Effector memory CD8-positive, alpha-beta T cell (primary cell): ENCODE measurements at regions not wholly inside any gene's neighbourhood (a gene's known extent, or its start where the extent isn't known, plus 50 kb on each side); places are given as distances from the start of the nearest gene placed in this dataset.
"Not testable (repeated sequence)": the region's sequence is repeated elsewhere in the genome, so short reads cannot be mapped to it uniquely, and the experiment has no call there.

Experiments
- ATAC-seq: fragments of 150-1000 bp; cut with Tn5 transposase; replicated peaks from 2 replicates; pipeline ENCODE4 v1.10.0; 2021; ENCODE audit warnings: mild to moderate bottlenecking, moderate library complexity
- DNase-seq, 3 experiments: peaks; one replicate each; pipeline ENCODE4 v3.0.0; 2021
- H3K27ac Mint-ChIP-seq, 2 donors: one replicate each; pipeline ENCODE4 v1.8.0; 2022; ENCODE audit warnings: mild to moderate bottlenecking in 2 of 2, mixed read lengths in 2 of 2, moderate library complexity in 2 of 2
- H3K27me3 Mint-ChIP-seq, 2 donors: one replicate each; pipeline ENCODE4 v1.8.0; 2022; ENCODE audit warnings: mixed read lengths in 2 of 2
- H3K36me3 Mint-ChIP-seq: one replicate; pipeline ENCODE4 v1.8.0; 2022; ENCODE audit warnings: mild to moderate bottlenecking, moderate library complexity, mixed read lengths; ENCODE audit not compliant: insufficient read depth
- H3K4me1 Mint-ChIP-seq, 2 donors: one replicate each; pipeline ENCODE4 v1.8.0; 2022; ENCODE audit warnings: low read depth in 2 of 2, mixed read lengths in 2 of 2
- H3K4me3 Mint-ChIP-seq, 2 donors: one replicate each; pipeline ENCODE4 v1.8.0; 2022; ENCODE audit warnings: mild to moderate bottlenecking in 2 of 2, mixed read lengths in 2 of 2, moderate library complexity in 2 of 2
- H3K9me3 Mint-ChIP-seq, 2 donors: one replicate each; pipeline ENCODE4 v1.8.0; 2022; ENCODE audit warnings: mixed read lengths in 2 of 2

- not testable (repeated sequence) for H3K4me1 Mint-ChIP-seq, H3K27ac Mint-ChIP-seq, DNase-seq, H3K27me3 Mint-ChIP-seq, H3K9me3 Mint-ChIP-seq, H3K4me3 Mint-ChIP-seq, H3K36me3 Mint-ChIP-seq, ATAC-seq
Measured at GRCh38 chr15:44835082-44835481, 98.8 kb downstream of the TRIM69 start.

GRCh38 chr15:44836094-44836493 is 99.8 kb downstream of the TRIM69 start:
- no peaks in the 10 kb centered on the region for H3K4me1 Mint-ChIP-seq
- no peaks in the 10 kb centered on the region for H3K36me3 Mint-ChIP-seq
- H3K4me3 Mint-ChIP-seq = no peak overlapping the region
- H3K27ac Mint-ChIP-seq = no peak overlapping the region
- H3K27me3 Mint-ChIP-seq = no peaks in the 10 kb centered on the region
- DNase-seq (no peak), ATAC-seq (no peak)
- no peaks in the 10 kb centered on the region for H3K9me3 Mint-ChIP-seq

- peak overlapping the region in 1 of 2 donors; percentile 11 for H3K27ac Mint-ChIP-seq
- not testable (repeated sequence) for H3K9me3 Mint-ChIP-seq, ATAC-seq, DNase-seq, H3K4me1 Mint-ChIP-seq, H3K4me3 Mint-ChIP-seq, H3K27me3 Mint-ChIP-seq, H3K36me3 Mint-ChIP-seq
Measured at GRCh38 chr15:44838929-44839328, 102.6 kb downstream of the TRIM69 start.

DNA sequence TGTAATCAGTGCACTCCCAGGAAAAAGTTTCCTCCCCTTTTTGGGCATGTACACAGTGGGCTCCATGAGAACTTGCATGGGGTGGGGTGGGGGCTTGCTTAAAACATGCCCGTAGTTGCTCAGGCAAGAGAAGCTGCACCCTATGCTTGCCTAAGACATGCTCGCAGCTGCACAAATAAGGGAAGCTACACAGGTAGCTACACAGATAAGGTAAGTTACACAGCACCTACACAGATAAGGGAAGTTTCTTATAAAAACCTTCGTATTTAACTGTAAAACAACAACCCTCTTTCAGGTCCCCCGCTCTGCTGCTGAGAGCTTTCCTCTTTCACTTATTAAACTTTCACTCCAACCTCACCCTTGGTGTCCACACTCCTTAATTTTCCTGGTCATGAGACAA is 105.4 kb downstream of the TRIM69 start:
- H3K27me3 Mint-ChIP-seq, H3K4me3 Mint-ChIP-seq, H3K36me3 Mint-ChIP-seq, ATAC-seq, DNase-seq, H3K4me1 Mint-ChIP-seq, H3K27ac Mint-ChIP-seq, H3K9me3 Mint-ChIP-seq: not testable (repeated sequence)

- not testable (repeated sequence) for H3K4me3 Mint-ChIP-seq, H3K27me3 Mint-ChIP-seq, ATAC-seq
Measured at GRCh38 chr15:44842883-44843282, 106.6 kb downstream of the TRIM69 start.

DNA sequence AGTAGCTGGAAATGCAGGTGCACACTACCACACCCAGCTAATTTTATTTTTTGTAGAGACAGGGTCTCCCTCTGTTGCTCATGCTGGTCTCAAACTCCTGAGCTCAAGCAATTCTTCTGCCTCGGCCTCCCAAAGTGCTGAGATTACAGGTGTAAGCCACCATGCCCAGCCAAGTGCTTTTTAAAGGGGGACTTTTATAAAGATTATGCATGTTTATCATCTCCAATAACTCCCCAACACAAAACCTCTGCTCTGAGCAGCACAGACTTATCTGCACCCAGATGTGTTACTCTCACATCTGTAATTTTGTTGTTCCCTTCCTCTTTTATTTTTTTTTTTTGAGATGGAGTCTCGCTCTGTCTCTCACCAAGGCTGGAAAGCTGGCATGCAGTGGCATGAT is 108.6 kb downstream of the TRIM69 start:
- not testable (repeated sequence) for H3K4me1 Mint-ChIP-seq, H3K36me3 Mint-ChIP-seq, H3K4me3 Mint-ChIP-seq, H3K9me3 Mint-ChIP-seq, H3K27ac Mint-ChIP-seq, H3K27me3 Mint-ChIP-seq, DNase-seq, ATAC-seq

More at GRCh38 chr15:44842883-44843282, 106.6 kb downstream of the TRIM69 start:
- H3K36me3 Mint-ChIP-seq, DNase-seq, H3K27ac Mint-ChIP-seq, H3K4me1 Mint-ChIP-seq, H3K9me3 Mint-ChIP-seq: not testable (repeated sequence)

- not testable (repeated sequence) for H3K27me3 Mint-ChIP-seq, ATAC-seq, H3K4me1 Mint-ChIP-seq, H3K36me3 Mint-ChIP-seq, H3K9me3 Mint-ChIP-seq, H3K27ac Mint-ChIP-seq, DNase-seq, H3K4me3 Mint-ChIP-seq
Measured at GRCh38 chr15:44846156-44846555, 109.8 kb downstream of the TRIM69 start.

- H3K36me3 Mint-ChIP-seq, H3K9me3 Mint-ChIP-seq, ATAC-seq, H3K4me3 Mint-ChIP-seq, H3K27ac Mint-ChIP-seq, H3K27me3 Mint-ChIP-seq, DNase-seq, H3K4me1 Mint-ChIP-seq: not testable (repeated sequence)
Measured at GRCh38 chr15:44847555-44847954, 108.9 kb upstream of the TERB2 start.

DNA sequence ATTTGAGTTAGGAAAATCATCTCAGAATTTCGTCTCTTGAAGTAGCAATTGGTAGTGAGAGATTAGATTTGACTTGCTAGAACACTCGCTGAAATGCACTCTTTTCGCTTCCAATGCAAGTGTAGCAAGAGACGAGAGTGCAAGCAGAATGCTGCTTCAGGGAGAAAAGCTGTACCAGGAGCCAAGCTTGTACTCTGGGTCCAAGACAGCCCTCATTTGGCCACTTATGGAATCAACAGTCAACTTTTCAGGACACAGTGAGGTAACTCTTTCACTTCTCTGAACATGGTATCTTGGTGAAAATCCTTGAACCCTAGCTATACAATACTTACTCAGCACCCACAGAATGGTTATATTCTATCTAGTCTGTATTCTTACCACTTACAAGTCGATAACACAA is 107.6 kb upstream of the TERB2 start:
- not testable (repeated sequence) for H3K4me1 Mint-ChIP-seq, H3K27me3 Mint-ChIP-seq, ATAC-seq, DNase-seq, H3K27ac Mint-ChIP-seq, H3K4me3 Mint-ChIP-seq, H3K9me3 Mint-ChIP-seq, H3K36me3 Mint-ChIP-seq

DNA sequence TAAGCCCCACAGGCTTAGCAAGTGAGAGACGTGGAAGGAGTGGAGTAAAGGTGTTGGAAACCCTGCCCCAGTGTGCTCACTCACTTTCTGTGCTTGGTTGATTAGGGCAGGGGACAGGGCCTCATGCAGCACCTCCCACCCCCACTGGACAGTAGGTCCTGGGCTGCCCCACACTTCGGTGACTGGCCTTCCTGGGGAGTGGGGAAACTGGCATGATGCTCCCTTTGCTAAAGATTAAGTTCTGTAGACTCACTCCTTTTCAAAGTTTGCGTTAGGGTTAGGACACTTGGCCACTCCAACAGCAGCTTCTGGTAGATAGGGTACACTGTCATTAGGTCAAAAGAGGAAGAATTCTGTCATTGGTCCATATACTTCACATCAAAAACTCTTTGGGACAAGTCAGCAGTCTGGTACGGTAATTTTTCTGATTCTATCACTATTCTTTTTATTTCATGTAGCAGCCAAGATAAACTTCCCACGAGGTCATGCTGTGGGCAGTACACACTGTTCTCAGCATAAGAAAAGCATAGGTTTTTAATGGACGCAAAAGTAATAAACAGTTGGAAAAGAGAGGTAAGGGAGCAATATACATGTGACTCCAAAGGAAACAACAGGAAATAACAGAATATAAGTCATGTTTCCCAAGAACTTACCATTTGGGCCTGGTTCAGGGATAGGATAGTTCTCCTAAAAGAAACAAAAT is 106.6 kb upstream of the TERB2 start:
- not testable (repeated sequence) for H3K27ac Mint-ChIP-seq, H3K27me3 Mint-ChIP-seq, H3K9me3 Mint-ChIP-seq, H3K36me3 Mint-ChIP-seq, H3K4me3 Mint-ChIP-seq, ATAC-seq, DNase-seq, H3K4me1 Mint-ChIP-seq

DNA sequence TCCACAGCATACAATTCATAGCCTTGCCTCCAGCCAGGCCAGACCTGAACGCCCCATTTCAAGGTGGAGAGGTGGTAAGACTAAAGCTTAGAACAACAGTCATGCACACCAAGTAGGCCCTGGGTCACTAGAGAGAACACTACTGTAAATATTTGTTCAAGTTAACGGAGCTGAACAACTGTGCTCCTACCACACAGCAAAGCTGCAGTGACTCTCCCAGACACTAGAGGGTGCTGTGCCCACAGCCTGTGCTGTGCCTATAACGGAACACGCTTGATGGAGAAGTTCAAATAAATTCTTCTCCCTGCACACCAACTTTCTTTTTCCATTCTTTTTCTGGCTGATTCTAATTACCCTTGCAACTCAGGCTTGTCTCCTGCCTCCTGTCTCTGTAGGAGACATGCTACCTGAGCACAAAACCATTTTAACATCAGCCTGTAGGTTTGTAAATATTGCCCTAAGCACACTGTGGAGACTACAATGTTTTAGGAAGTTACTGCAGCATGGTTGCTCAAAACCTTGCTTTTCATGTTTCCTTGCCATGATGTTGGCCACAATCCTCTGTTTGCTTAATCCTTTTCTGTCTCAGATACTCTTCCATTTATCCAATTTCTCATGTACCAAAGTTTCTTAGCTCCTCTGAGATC is 103.1 kb upstream of the TERB2 start:
- not testable (repeated sequence) for H3K27me3 Mint-ChIP-seq, H3K36me3 Mint-ChIP-seq, H3K27ac Mint-ChIP-seq, H3K4me1 Mint-ChIP-seq, H3K9me3 Mint-ChIP-seq
- peak; percentile 61 to 67 (median 65) for DNase-seq
- peak; percentile 91 for ATAC-seq
- peak overlapping the region; percentile 32 to 53 for H3K4me3 Mint-ChIP-seq

DNA sequence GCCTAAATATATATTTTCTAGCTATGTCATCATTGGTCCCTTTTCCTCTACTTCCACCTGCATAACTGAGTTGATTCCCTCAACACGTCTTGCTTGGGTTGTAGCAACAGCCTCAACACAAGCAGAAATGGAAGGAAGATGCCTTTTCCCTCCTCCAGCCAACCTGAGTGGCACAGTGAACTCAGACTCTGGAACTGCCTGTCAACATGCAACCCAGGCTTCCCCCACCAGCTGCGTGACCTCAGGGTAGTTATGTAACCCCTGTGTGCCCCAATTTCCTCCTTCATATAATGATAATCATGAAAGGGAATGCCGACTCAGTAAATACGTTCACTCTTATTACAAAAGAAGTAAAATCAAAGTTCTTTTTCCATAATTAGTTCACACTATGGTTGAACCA is 101.8 kb upstream of the TERB2 start:
- not testable (repeated sequence) for H3K27me3 Mint-ChIP-seq, DNase-seq, H3K27ac Mint-ChIP-seq, H3K36me3 Mint-ChIP-seq, ATAC-seq, H3K4me3 Mint-ChIP-seq, H3K9me3 Mint-ChIP-seq, H3K4me1 Mint-ChIP-seq

DNA sequence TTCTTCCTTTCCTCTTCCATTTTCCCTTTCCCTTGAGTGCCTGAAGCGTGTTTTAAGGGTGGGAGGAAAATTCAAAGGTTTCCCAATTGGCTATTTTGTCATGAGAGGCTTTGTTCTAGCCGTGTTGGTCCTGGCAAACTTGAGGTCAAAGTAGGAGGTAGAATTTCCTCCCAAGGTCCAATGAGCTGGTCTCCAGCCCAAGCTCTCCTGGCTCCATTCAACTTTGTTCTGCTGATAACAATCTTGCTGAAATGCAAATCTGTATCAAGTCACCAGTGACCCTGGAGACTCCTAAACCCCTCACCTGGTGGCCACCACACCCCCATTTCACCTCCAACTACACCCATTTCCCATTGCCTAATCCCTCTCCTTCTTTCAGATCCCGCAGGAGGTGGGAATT is 100.2 kb upstream of the TERB2 start:
- not testable (repeated sequence) for H3K27me3 Mint-ChIP-seq, H3K4me3 Mint-ChIP-seq, H3K27ac Mint-ChIP-seq, H3K36me3 Mint-ChIP-seq, DNase-seq, H3K9me3 Mint-ChIP-seq, H3K4me1 Mint-ChIP-seq, ATAC-seq

- not testable (repeated sequence) for H3K27me3 Mint-ChIP-seq, H3K9me3 Mint-ChIP-seq, H3K4me3 Mint-ChIP-seq, H3K36me3 Mint-ChIP-seq, DNase-seq, H3K27ac Mint-ChIP-seq, ATAC-seq, H3K4me1 Mint-ChIP-seq
Measured at GRCh38 chr15:44857164-44857710, 99.2 kb upstream of the TERB2 start.
